Panc1 (cell line): ENCODE measurements at regions not wholly inside any gene's neighbourhood (a gene's known extent, or its start where the extent isn't known, plus 50 kb on each side); places are given as distances from the start of the nearest gene placed in this dataset.

ENCODE experiments used
- ATAC-seq: fragments of 200-7000 bp; cut with Tn5 transposase; 2 replicates; pipeline ENCODE4 v1.9.1; 2020; ENCODE audit warnings: mild to moderate bottlenecking, moderate library complexity
- BruUV-seq: library from RNA; stranded (reverse); fragments of 400-500 nt; replicated peaks from 2 replicates; lab custom pipeline; 2021; lab: Mats Ljungman, UMichigan
- CTCF ChIA-PET: fragments of 300-600 bp; sonication (Branson Sonifier 250); formaldehyde crosslinking; loops from one replicate; lab custom pipeline; 2022; ENCODE audit warnings: antibody characterized with exemption; lab: Charles Lee
- POLR2A ChIA-PET: fragments of 300-600 bp; sonication (Branson Sonifier 250); formaldehyde crosslinking; loops from one replicate; lab custom pipeline; 2022; ENCODE audit warnings: antibody characterized with exemption; lab: Charles Lee
- DNase-seq: peaks from one replicate; pipeline ENCODE4 v3.0.0-alpha.2; 2010; ENCODE audit warnings: low read depth, low spot score
- H3K27ac ChIP-seq: 2 replicates; pipeline ENCODE4 v1.5.1; 2011; ENCODE audit warnings: mild to moderate bottlenecking, low read length, inconsistent platforms
- H3K27me3 ChIP-seq: fragments of 200-500 bp; sonication (Bioruptor generic); 2 replicates; pipeline ENCODE4 v1.6.0; 2014; ENCODE audit warnings: low read length, inconsistent platforms; ENCODE audit not compliant: control insufficient read depth, insufficient read depth
- H3K36me3 ChIP-seq: fragments of 200-500 bp; sonication (Bioruptor generic); 2 replicates; pipeline ENCODE4 v1.5.1; 2014; ENCODE audit warnings: inconsistent platforms, mild to moderate bottlenecking, low read length, moderate library complexity; ENCODE audit not compliant: control insufficient read depth, insufficient read depth
- H3K4me1 ChIP-seq: 2 replicates; pipeline ENCODE4 v1.5.1; 2011; ENCODE audit warnings: inconsistent platforms, mild to moderate bottlenecking, low read length, moderate library complexity; ENCODE audit not compliant: control insufficient read depth, insufficient read depth
- H3K4me3 ChIP-seq, 2 experiments: 2 replicates each; pipeline ENCODE4 v1.5.1; 2011 to 2012; ENCODE audit warnings: low read depth in 2 of 2, low read length in 2 of 2, mild to moderate bottlenecking in 2 of 2, inconsistent platforms in 1 of 2, moderate library complexity in 1 of 2
- H3K9me3 ChIP-seq: fragments of 200-500 bp; sonication (Bioruptor generic); 2 replicates; pipeline ENCODE4 v1.5.1; 2014; ENCODE audit warnings: low read depth, mild to moderate bottlenecking, inconsistent platforms, low read length, moderate library complexity; ENCODE audit not compliant: control insufficient read depth, insufficient read depth
- POLR2AphosphoS5 ChIP-seq: IDR thresholded peaks from 2 replicates; pipeline ENCODE4 v1.6.1; 2012; ENCODE audit warnings: mild to moderate bottlenecking, low read depth, low read length, moderate library complexity
- SIN3A ChIP-seq: IDR thresholded peaks from 2 replicates; pipeline ENCODE4 v1.6.1; 2012; ENCODE audit warnings: low read depth, mild to moderate bottlenecking, low read length, moderate library complexity, borderline replicate concordance; ENCODE audit not compliant: insufficient read depth
- TCF7L2 ChIP-seq: IDR thresholded peaks from 2 replicates; pipeline ENCODE4 v1.6.1; 2011; ENCODE audit warnings: mild to moderate bottlenecking, low read depth, low read length, inconsistent platforms
- in situ Hi-C: cut with HindIII; loops from 2 replicates; pipeline ENCODE4 v1.10.0; 2016; ENCODE audit warnings: low sequenced_read_pairs, low pct_unique_long_range_greater_than_20kb
- intact Hi-C: fragments of 100-400 bp; cut with micrococcal nuclease; formaldehyde crosslinking; loops from one replicate; pipeline ENCODE4 v1.10.0; 2022; ENCODE audit not compliant: unreplicated experiment
- TF ChIP-seq, protein P1 (sequence below), 2 experiments: IDR thresholded peaks; 2 replicates each; pipeline ENCODE4 v1.6.1; 2011 to 2012; ENCODE audit warnings: low read depth in 2 of 2, control low read depth in 1 of 2, low read length in 1 of 2, mild to moderate bottlenecking in 1 of 2, moderate library complexity in 1 of 2; ENCODE audit not compliant: insufficient read depth in 1 of 2
- TF ChIP-seq, protein P2 (sequence below): fragments of 450-650 bp; IDR thresholded peaks from 2 replicates; pipeline ENCODE4 v1.5.1; 2017; ENCODE audit warnings: mild to moderate bottlenecking

DNA sequence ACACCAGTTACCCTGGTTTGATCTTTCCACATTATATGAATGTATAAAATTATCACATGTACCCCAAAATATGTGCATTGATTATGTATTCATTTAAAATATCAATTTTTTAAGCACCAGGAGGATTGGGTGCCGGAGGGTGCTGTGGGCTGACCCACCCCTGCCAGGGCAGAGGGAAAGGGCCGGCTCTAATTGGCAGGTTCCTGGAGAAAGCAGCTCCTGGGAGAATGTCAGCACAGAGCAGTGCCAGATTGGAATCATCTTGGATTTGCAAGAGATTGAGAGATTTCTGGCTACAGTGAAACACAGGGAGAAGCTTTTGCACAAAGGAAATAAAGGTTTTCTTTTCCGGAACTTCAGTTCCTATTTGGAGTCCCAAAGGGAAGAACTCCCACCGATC, 264.4 kb upstream of the TCERG1L start:
- H3K9me3 ChIP-seq: no peaks in the 10 kb centered on the region
- no TSS peak for BruUV-seq
- no peak for TF ChIP-seq SIN3A
- TF ChIP-seq, protein P1, sequence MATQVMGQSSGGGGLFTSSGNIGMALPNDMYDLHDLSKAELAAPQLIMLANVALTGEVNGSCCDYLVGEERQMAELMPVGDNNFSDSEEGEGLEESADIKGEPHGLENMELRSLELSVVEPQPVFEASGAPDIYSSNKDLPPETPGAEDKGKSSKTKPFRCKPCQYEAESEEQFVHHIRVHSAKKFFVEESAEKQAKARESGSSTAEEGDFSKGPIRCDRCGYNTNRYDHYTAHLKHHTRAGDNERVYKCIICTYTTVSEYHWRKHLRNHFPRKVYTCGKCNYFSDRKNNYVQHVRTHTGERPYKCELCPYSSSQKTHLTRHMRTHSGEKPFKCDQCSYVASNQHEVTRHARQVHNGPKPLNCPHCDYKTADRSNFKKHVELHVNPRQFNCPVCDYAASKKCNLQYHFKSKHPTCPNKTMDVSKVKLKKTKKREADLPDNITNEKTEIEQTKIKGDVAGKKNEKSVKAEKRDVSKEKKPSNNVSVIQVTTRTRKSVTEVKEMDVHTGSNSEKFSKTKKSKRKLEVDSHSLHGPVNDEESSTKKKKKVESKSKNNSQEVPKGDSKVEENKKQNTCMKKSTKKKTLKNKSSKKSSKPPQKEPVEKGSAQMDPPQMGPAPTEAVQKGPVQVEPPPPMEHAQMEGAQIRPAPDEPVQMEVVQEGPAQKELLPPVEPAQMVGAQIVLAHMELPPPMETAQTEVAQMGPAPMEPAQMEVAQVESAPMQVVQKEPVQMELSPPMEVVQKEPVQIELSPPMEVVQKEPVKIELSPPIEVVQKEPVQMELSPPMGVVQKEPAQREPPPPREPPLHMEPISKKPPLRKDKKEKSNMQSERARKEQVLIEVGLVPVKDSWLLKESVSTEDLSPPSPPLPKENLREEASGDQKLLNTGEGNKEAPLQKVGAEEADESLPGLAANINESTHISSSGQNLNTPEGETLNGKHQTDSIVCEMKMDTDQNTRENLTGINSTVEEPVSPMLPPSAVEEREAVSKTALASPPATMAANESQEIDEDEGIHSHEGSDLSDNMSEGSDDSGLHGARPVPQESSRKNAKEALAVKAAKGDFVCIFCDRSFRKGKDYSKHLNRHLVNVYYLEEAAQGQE (IDR thresholded peaks at IDR 0.05; ENCODE audit: insufficient read depth in 1 of 2, low read depth in 2 of 2, low read length in 1 of 2): no peak
- TF ChIP-seq, protein P2, sequence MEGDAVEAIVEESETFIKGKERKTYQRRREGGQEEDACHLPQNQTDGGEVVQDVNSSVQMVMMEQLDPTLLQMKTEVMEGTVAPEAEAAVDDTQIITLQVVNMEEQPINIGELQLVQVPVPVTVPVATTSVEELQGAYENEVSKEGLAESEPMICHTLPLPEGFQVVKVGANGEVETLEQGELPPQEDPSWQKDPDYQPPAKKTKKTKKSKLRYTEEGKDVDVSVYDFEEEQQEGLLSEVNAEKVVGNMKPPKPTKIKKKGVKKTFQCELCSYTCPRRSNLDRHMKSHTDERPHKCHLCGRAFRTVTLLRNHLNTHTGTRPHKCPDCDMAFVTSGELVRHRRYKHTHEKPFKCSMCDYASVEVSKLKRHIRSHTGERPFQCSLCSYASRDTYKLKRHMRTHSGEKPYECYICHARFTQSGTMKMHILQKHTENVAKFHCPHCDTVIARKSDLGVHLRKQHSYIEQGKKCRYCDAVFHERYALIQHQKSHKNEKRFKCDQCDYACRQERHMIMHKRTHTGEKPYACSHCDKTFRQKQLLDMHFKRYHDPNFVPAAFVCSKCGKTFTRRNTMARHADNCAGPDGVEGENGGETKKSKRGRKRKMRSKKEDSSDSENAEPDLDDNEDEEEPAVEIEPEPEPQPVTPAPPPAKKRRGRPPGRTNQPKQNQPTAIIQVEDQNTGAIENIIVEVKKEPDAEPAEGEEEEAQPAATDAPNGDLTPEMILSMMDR: no peak
- no peak for TF ChIP-seq TCF7L2
- TF ChIP-seq POLR2AphosphoS5: no peak
- CTCF ChIA-PET: no interaction called here
- DNase-seq (no peak), ATAC-seq (no peak)
- H3K27me3 ChIP-seq: no peaks in the 10 kb centered on the region; the same call in 1 of the 2 replicates
- in situ Hi-C loops: no loop called here
- intact Hi-C loops: no loop called here
- H3K27ac ChIP-seq: no peak overlapping the region
- POLR2A ChIA-PET: no interaction called here
- H3K36me3 ChIP-seq: no peaks in the 10 kb centered on the region
- no peaks in the 10 kb centered on the region for H3K4me1 ChIP-seq
- H3K4me3 ChIP-seq: no peak overlapping the region

DNA sequence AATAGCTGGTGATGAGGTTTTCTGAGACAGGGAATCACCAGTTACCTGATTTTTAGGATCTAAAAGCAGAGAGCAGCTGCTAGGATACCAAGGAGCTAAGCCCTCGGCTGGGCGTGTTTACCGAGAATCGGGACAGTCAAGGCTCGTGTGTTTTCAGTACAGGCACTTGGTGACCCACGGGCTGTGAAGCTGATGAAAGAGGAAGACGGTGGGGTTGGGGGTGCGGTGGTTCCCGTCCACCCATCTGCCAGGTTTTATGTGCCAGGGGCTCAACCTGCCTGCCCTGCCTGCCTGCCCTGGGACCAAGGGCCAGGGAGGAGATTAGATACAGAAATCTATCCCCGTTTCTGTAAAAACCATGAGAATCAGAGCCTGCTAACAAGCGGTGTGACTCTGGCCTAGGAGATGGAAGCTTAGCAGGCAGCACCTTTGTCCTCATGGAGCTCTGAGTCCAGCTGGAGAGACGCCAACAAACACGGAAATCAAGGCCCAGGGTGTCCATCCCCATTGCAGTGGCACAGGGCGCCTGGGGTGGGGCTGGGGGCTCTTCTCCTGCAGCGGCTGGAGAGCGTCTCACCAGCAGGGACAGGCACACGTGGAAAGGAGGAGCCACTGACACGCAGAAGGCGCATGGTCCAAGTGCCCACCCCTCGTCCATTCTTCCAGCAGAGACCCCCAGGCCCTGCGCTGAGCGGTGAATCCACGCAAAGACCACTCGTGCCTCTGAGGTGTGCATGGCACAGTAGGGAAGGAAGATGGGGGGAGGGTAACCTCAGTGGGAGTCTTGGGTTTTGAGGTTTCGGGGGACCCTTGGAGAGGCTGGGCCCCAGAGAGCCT, 265.0 kb upstream of the TCERG1L start:
- ATAC-seq (no peak), DNase-seq (no peak)
- no TSS peak for BruUV-seq
- intact Hi-C loops (no loop called here), in situ Hi-C loops (no loop called here)
- Histone ChIP-seq H3K4me3 (no peak overlapping the region), H3K27ac (no peak overlapping the region), H3K9me3 (no peaks in the 10 kb centered on the region), H3K4me1 (no peaks in the 10 kb centered on the region), H3K36me3 (no peaks in the 10 kb centered on the region), H3K27me3 (no peaks in the 10 kb centered on the region; the same call in 1 of the 2 replicates)
- POLR2A ChIA-PET: interaction anchor here (0.5 to 0.6 kb wide), 2 partner anchors 251 to 1216 kb away, joined by 3 to 10 read pairs; no protein-coding TSS in a partner anchor
- CTCF ChIA-PET: no interaction called here
- TF ChIP-seq, protein P2: no peak
- TF ChIP-seq, protein P1 (IDR thresholded peaks at IDR 0.05; ENCODE audit: insufficient read depth in 1 of 2, low read depth in 2 of 2, low read length in 1 of 2): no peak
- no peak for TF ChIP-seq POLR2AphosphoS5
- TF ChIP-seq TCF7L2: no peak
